Sigmoid colon (tissue), 6 donors: ENCODE measurements at regions not wholly inside any gene's neighbourhood (a gene's known extent, or its start where the extent isn't known, plus 50 kb on each side); places are given as distances from the start of the nearest gene placed in this dataset.
A peak's percentile ranks its signal among the peaks of the same experiment; 100 is the strongest.

Source experiments
- DNase-seq: peaks from one replicate; pipeline ENCODE4 v3.0.0-alpha.2; 2019
- H3K27ac ChIP-seq, 4 donors: fragments of 200-600 bp; sonication (generic); one replicate each; pipeline ENCODE4 v1.5.1; 2016 to 2019; ENCODE audit warnings: mild to moderate bottlenecking in 1 of 4
- H3K27me3 ChIP-seq, 3 donors: fragments of 200-600 bp; sonication (generic); one replicate each; pipeline ENCODE4 v1.5.1; 2019; ENCODE audit warnings: mild to moderate bottlenecking in 1 of 3
- H3K36me3 ChIP-seq, 4 donors: fragments of 200-600 bp; sonication (generic); one replicate each; pipeline ENCODE4 v1.5.1; 2016 to 2019
- H3K4me1 ChIP-seq, 4 donors: fragments of 200-600 bp; sonication (generic); one replicate each; pipeline ENCODE4 v1.5.1; 2017 to 2019
- H3K4me3 ChIP-seq, 4 donors: fragments of 200-600 bp; sonication (generic); one replicate each; pipeline ENCODE4 v1.5.1; 2017 to 2019; ENCODE audit warnings: mild to moderate bottlenecking in 2 of 4, moderate library complexity in 1 of 4
- H3K9me3 ChIP-seq, 4 donors: fragments of 200-600 bp in 3 of 4; sonication (generic) in 3 of 4; one replicate each; pipeline versions ENCODE4 v1.5.1 to v1.6.1; 2013 to 2019
- EP300 ChIP-seq, 4 donors: sonication (generic); formaldehyde crosslinking; IDR thresholded peaks; one replicate each; pipeline ENCODE4 v1.6.1; 2017; ENCODE audit warnings: antibody characterized with exemption in 4 of 4
- POLR2A ChIP-seq, 2 donors: fragments of 450-650 bp; IDR thresholded peaks; one replicate each; pipeline ENCODE4 v1.6.1; 2016; ENCODE audit warnings: antibody characterized with exemption in 2 of 2, mild to moderate bottlenecking in 2 of 2, moderate library complexity in 2 of 2
- POLR2AphosphoS5 ChIP-seq, 4 donors: sonication (generic); formaldehyde crosslinking; IDR thresholded peaks; one replicate each; pipeline ENCODE4 v1.6.1; 2017; ENCODE audit warnings: antibody characterized with exemption in 4 of 4
- WGBS, 2 donors: extraction: QIAGEN DNeasy Blood & Tissue Kit; methylation state at CpG; one replicate each; pipeline ENCODE4 v1.1.7; 2013; 5-methylcytosine and 5-hydroxymethylcytosine counted together
- intact Hi-C: fragments of 100-400 bp; cut with DNase I; formaldehyde crosslinking; loops from one replicate; pipeline ENCODE4 v1.15.1; 2023
- TF ChIP-seq, protein P1 (sequence below), 4 experiments: fragments of 450-650 bp in 3 of 4; fragments of 200-600 bp in 1 of 4; IDR thresholded peaks; one replicate each; pipeline ENCODE4 v1.5.1; 2016 to 2019; ENCODE audit warnings: antibody characterized with exemption in 4 of 4, mild to moderate bottlenecking in 3 of 4, moderate library complexity in 2 of 4
- donor health status: healthy with polysubstance abuse.
- donor health status: healthy.

DNA sequence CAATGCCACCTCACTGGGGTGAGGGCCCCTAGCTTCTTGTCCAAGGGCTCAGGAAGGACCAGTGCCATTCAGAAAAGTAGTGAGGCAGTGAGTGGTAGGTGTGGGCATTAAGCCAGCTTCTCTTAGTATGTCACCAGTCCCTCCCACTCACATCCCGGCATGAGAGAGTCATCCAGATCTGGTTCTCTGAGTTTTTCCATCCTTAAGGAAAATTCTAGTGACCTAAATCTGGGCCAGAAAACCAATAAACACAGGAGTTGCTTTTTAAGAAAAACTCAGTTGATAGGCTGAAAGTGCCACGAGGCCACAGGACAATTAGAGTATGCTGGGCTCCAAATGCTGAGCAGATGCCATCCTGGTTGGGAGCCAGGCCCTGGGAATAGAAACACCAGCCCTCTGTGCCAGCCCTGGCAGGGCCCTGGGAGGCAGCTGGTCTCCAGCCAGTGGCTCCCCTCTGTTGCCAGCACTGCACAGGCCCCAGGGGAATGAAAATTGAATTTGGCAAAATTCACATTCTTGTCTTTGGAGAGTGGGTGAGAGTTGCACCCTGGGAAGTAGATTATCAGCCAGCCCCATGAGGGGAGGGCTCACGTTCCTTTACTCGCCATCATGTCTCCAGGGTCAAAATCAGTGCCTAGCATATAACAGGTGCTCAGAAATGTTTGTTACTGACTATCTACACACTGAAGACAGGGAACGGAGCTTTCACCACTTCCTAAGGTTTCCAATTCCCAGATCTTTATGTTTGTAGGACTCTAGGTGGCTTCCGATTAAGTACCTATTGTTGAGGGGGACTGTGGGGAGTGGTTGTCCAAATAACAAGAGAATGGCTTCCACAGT is 52.8 kb downstream of the FAM43A start:
- H3K27me3 ChIP-seq: no peaks in the 10 kb centered on the region
- 80 to 84% methylated on average over 6 of the region's 6 CpGs for WGBS, 2 donors
- H3K4me3 ChIP-seq: no peak overlapping the region
- H3K4me1 ChIP-seq: peaks cover 0 to 19% (median 15%) of the 10 kb centered on the region in 4 donors
- H3K36me3 ChIP-seq: no peaks in the 10 kb centered on the region
- H3K9me3 ChIP-seq: peaks cover 0 to 5% (median 0%) of the 10 kb centered on the region in 4 donors
- TF ChIP-seq POLR2A (IDR thresholded peaks at IDR 0.05) (no peak), POLR2AphosphoS5 (IDR thresholded peaks at IDR 0.05) (peak in 1 of 4 donors; percentile 22)
- peak; percentile 90 for DNase-seq
- intact Hi-C loops: no loop called here
- H3K27ac ChIP-seq: peak overlapping the region in 2 of 4 donors; percentile 18 to 35

DNA sequence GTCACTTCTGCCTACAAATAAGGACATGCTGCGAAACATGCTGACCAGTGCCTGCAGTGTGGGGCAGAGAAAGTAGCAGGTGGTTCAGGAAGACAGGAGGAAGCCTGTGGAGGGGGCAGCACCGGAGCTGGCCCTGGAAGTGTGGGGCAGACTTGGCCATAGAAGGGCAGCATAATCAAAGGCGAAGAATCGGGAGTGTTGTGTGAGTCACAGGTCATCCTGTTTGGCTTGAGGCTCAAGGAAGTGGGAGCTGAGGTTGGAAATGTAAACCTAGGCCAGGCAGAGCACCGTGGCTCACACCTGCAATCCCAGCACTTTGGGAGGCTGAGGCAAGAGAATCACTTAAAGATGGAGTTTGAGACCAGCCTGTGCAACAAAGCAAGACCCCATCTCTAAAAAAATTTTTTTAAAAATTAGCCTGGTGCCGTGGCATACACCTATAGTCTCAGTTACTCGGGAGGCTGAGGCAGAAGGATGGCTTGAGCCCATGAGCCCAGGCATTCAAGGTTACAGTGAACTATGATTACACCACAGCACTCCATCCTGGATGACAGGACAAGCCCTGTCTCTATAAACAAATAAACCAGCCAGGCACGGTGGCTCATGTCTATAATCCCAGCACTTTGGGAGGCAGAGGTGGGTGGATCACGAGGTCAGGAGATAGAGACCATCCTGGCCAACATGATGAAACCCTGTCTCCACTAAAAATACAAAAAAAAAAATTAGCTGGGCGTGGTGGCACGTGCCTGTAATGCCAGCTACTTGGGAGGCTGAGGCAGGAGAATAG is 54.0 kb downstream of the FAM43A start:
- Histone ChIP-seq H3K27ac (no peak overlapping the region), H3K36me3 (no peaks in the 10 kb centered on the region), H3K9me3 (peaks cover 0 to 5% (median 0%) of the 10 kb centered on the region in 4 donors), H3K4me1 (peaks cover 0 to 19% (median 15%) of the 10 kb centered on the region in 4 donors), H3K4me3 (no peak overlapping the region), H3K27me3 (no peaks in the 10 kb centered on the region)
- DNase-seq: no peak
- WGBS, 2 donors: 62 to 76% methylated on average over 11 of the region's 11 CpGs
- TF ChIP-seq POLR2A (IDR thresholded peaks at IDR 0.05): no peak
- TF ChIP-seq POLR2AphosphoS5 (IDR thresholded peaks at IDR 0.05): no peak
- no peak for TF ChIP-seq EP300 (IDR thresholded peaks at IDR 0.05)
- TF ChIP-seq, protein P1, sequence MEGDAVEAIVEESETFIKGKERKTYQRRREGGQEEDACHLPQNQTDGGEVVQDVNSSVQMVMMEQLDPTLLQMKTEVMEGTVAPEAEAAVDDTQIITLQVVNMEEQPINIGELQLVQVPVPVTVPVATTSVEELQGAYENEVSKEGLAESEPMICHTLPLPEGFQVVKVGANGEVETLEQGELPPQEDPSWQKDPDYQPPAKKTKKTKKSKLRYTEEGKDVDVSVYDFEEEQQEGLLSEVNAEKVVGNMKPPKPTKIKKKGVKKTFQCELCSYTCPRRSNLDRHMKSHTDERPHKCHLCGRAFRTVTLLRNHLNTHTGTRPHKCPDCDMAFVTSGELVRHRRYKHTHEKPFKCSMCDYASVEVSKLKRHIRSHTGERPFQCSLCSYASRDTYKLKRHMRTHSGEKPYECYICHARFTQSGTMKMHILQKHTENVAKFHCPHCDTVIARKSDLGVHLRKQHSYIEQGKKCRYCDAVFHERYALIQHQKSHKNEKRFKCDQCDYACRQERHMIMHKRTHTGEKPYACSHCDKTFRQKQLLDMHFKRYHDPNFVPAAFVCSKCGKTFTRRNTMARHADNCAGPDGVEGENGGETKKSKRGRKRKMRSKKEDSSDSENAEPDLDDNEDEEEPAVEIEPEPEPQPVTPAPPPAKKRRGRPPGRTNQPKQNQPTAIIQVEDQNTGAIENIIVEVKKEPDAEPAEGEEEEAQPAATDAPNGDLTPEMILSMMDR (IDR thresholded peaks at IDR 0.05): no peak
- intact Hi-C loops: no loop called here

- TF ChIP-seq POLR2AphosphoS5 (IDR thresholded peaks at IDR 0.05) (no peak), EP300 (IDR thresholded peaks at IDR 0.05) (no peak), POLR2A (IDR thresholded peaks at IDR 0.05) (no peak)
- TF ChIP-seq, protein P1 (IDR thresholded peaks at IDR 0.05): no peak
- Histone ChIP-seq H3K27ac (no peak overlapping the region), H3K4me1 (peaks cover 0 to 19% (median 15%) of the 10 kb centered on the region in 4 donors), H3K27me3 (no peaks in the 10 kb centered on the region), H3K36me3 (no peaks in the 10 kb centered on the region), H3K4me3 (no peak overlapping the region), H3K9me3 (no peaks in the 10 kb centered on the region)
- 71 to 82% methylated on average over 16 of the region's 16 CpGs for WGBS, 2 donors
- DNase-seq: no peak
- intact Hi-C loops: no loop called here
Measured at GRCh38 chr3:194740859-194741491, 55.3 kb downstream of the FAM43A start.

- H3K36me3 ChIP-seq: no peaks in the 10 kb centered on the region
- 78% methylated on average over 7 of the region's 7 CpGs for WGBS, 2 donors
- no peak overlapping the region for H3K4me3 ChIP-seq
- no peaks in the 10 kb centered on the region for H3K27me3 ChIP-seq
- intact Hi-C loops: no loop called here
- peaks cover 0 to 19% (median 15%) of the 10 kb centered on the region in 4 donors for H3K4me1 ChIP-seq
- no peak for DNase-seq
- H3K27ac ChIP-seq: no peak overlapping the region
- no peak for TF ChIP-seq EP300 (IDR thresholded peaks at IDR 0.05)
- TF ChIP-seq POLR2A (IDR thresholded peaks at IDR 0.05): no peak
- TF ChIP-seq, protein P1 (IDR thresholded peaks at IDR 0.05): no peak
- no peak for TF ChIP-seq POLR2AphosphoS5 (IDR thresholded peaks at IDR 0.05)
- H3K9me3 ChIP-seq: no peaks in the 10 kb centered on the region
Measured at GRCh38 chr3:194741916-194742315, 56.2 kb downstream of the FAM43A start.

DNA sequence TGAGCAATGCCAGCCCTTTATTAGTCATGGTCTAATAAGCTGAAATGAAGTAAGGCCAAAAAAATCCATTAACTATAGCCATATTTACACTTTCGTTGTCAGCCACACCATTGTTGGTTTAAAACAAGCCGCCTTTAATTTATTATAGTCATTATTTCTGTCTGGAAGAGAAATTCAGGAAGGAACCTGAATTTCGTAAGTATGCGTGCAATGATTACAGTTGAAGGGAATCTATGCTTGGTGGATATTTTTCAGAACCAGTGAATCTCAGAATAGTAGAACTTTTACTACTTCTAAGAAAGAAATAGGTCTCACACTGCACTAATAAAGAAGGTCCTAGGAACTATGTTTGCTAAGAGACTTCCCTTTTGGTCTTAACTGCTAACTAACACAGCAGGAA is 59.1 kb downstream of the FAM43A start:
- TF ChIP-seq POLR2A (IDR thresholded peaks at IDR 0.05) (no peak), POLR2AphosphoS5 (IDR thresholded peaks at IDR 0.05) (no peak), EP300 (IDR thresholded peaks at IDR 0.05) (no peak)
- TF ChIP-seq, protein P1 (IDR thresholded peaks at IDR 0.05): no peak
- no peaks in the 10 kb centered on the region for H3K36me3 ChIP-seq
- H3K4me3 ChIP-seq: no peak overlapping the region
- H3K27me3 ChIP-seq: no peaks in the 10 kb centered on the region
- no peaks in the 10 kb centered on the region for H3K4me1 ChIP-seq
- WGBS, 2 donors: 73 to 83% methylated on average over 4 of the region's 4 CpGs
- H3K9me3 ChIP-seq: no peaks in the 10 kb centered on the region
- DNase-seq: no peak
- H3K27ac ChIP-seq: no peak overlapping the region
- intact Hi-C loops: no loop called here
